Limb (tissue), 2 donors: ENCODE measurements at regions not wholly inside any gene's neighbourhood (a gene's known extent, or its start where the extent isn't known, plus 50 kb on each side); places are given as distances from the start of the nearest gene placed in this dataset.

Experiments used
- DNase-seq, 2 donors: peaks; one replicate each; pipeline ENCODE4 v3.0.0-alpha.2; 2016; ENCODE audit errors: extremely low spot score in 2 of 2

GRCh38 chr22:48093981-48094380 lies 1331.5 kb downstream of the TBC1D22A start:
- DNase-seq, result no peak

DNA sequence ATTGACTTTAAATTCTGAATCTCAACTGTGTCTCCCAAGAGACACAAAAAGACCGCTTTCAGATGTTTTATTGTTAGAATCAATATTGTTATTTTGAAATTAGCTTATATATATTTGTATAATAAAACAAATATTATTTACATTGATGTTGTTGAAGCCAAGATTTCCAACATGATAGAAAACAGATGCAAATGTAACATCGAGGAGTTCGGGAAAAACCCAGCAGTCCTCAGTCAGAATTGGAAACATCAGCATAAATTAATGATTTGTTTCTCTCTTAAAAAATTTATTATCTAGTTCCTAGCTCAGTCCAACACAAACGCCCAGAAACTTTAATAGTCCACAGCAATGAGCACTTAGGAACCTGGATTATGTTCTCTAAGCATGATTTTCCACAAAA lies 1330.4 kb downstream of the TBC1D22A start:
- no peak for DNase-seq

- DNase-seq, result no peak
Measured at GRCh38 chr22:48091656-48092223, 1329.3 kb downstream of the TBC1D22A start.

GRCh38 chr22:48091060-48091650 lies 1328.7 kb downstream of the TBC1D22A start:
- DNase-seq, result no peak

DNA sequence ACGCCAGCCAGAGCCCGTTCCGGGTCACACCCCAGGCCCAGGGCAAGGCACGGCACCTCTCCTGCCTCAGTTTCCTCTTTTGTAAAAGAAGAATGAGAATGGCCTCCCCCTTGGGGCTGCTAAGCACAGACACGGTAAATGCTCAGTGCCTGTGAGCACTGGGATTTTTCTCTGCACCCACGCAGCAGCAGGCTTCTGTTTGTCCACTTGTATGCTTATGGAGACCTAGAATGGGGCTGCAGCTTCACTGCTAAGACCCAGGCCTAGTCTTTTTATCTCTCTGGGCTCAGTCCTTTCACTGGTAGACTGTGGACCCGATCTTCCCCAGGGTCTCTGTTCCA lies 1327.9 kb downstream of the TBC1D22A start:
- no peak for DNase-seq

- DNase-seq, result no peak
Measured at GRCh38 chr22:48089601-48090331, 1327.3 kb downstream of the TBC1D22A start.

- DNase-seq, result no peak
Measured at GRCh38 chr22:48088926-48089536, 1326.6 kb downstream of the TBC1D22A start.

DNA sequence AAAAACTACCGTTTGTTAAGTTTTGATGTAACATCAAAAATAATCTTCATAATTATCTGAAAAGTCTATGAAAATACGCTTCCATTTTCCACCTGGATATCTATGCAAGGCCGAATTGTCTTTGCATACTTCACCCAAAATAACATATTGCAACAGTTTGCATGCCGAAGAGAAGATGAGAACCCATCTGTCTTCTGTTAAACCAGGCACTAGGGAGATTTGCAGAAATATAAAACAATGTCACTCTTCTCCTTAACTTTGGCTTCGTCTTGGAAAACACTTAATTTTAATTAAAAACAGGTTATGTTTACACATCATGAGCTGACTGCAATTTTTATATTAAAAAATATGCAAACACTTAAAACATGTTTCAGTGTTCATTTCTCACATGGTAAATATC lies 1325.8 kb downstream of the TBC1D22A start:
- no peak for DNase-seq

DNA sequence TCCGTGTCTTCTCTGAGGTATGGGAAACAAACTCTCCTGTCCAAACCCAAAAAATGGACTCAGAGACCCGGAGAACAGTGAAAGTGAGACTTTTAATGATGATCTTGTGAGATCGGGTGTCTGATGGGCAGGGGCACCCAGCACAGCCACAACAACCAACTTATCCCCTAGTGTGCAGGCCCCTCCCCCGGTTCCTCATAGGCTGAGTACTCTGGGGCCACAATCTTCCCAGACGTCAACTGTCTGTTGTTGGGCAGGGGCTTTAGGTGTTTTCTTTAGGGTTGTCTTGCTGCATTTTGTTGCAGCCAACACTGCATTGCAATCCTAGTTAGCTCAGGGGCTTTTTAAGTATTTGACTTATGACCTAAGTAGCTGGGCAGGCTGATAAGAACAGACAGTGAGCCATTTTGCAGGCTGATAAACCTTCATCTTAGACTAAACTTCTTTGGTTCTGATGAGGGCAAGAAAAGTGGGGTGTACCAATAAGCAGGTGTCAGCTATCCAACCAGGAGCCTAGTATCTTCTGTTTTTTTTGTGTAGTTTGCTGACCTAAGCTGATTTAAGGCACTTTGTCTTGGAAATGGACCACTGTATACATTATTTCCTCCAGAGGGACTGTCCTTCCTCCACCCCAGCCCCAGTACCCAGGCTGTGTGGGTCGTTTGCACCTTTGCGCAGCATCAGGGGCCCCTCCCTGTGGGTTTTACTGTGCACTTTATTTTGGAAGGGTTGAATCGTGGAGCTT lies 1323.6 kb downstream of the TBC1D22A start:
- DNase-seq, result no peak

DNA sequence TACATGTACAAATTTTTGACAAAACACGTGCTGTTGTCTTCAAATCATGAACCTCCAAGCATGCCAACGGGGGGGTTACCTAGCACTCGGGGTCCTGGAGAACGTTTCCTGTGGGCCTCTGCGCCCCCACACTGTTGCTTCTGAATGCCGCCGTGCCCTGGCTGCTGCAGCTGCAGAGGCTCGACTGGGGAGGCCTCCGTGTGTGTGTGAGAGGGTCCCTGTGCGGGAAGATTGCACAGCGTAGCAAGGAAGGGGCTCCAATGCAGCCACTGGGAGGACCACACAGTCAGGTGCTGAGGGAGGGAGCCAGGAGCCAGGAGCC lies 1322.2 kb downstream of the TBC1D22A start:
- DNase-seq, result no peak

GRCh38 chr22:48084041-48084728 lies 1321.7 kb downstream of the TBC1D22A start:
- no peak for DNase-seq

- DNase-seq, result no peak
Measured at GRCh38 chr22:48083502-48083901, 1321.1 kb downstream of the TBC1D22A start.

GRCh38 chr22:48082284-48082683 lies 1319.8 kb downstream of the TBC1D22A start:
- DNase-seq, result no peak

GRCh38 chr22:48081281-48081680 lies 1318.8 kb downstream of the TBC1D22A start:
- DNase-seq, result no peak

DNA sequence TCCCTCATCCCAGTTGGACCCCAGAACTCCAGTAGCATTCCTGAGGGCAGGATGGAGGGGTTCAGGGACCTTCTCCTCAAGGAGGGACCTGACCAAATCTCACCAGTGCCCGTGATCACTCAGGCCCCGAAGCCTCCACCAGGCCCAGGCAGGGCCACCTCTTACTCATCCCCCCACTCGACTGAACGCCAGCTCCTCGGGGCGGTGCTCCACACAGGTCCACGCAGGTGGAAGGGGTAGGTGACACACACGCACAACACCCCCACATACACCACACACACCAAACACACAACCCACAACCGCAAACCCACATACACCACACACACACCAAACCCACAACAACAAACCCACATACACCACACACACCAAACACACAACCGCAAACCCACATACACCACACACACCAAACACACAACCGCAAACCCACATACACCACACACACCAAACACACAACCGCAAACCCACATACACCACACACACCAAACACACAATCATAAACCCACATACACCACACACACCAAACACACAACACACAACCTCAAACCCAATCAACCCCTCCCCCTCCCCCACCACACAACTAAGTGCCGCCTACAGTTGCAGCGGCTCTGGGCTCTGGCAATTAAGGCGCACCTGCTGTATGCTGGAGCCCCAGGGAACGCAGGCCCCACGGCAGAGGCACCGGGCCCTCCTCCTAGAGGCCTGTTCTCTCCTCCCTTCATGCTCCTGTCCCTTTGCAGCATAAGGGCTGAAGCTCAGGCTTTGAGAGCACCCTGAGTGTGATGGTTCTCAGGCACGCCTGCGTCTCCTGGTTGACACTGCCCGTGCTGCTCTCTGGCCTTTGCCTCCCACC lies 1318.1 kb downstream of the TBC1D22A start:
- no peak for DNase-seq

- DNase-seq, result no peak
Measured at GRCh38 chr22:48079505-48080290, 1317.2 kb downstream of the TBC1D22A start.

DNA sequence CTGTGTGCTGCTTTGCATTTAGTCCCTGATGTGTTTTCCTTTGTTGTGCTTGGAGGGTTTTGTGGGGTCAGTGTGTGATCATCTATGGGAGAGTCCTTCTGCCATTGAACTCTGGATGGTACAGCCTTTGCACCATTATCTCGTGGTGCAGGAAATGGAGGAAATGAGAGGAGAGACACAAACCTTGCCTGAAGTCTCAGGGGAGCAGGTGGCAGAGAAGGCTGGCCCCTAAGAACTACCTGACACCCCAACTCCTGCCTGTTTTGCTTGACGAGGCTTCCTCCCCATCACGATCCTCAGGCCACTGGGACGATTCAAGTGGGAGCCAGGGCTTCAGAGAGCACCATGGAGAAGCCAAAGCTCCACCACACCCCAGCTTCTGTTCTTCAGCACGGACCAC lies 1316.4 kb downstream of the TBC1D22A start:
- DNase-seq, result no peak

DNA sequence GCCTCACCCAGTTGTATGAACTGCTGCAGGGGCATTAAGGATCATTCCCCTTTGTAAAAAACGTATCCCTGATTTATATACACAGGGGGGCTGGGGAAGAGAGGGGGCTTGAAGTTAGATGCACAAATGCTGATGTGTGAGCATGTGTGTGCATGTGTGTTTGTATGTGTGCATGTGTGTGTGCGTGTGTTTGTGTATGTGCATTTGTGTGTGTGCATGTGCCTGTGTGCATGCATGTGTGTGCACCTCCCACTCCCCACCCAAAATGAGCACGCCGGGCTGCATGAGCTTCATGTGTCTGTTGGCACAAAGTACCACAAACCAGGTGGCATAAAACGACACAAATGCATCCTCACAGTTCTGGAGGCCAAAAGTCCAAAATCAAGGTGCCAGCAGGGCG lies 1315.2 kb downstream of the TBC1D22A start:
- DNase-seq, result no peak

GRCh38 chr22:48076008-48076407 lies 1313.6 kb downstream of the TBC1D22A start:
- peak in 1 of 2 donors; percentile 4 for DNase-seq

GRCh38 chr22:48075604-48076003 lies 1313.2 kb downstream of the TBC1D22A start:
- no peak for DNase-seq
